ENCODE measurements at regions not wholly inside any gene's neighbourhood (a gene's known extent, or its start where the extent isn't known, plus 50 kb on each side); places are given as distances from the start of the nearest gene placed in this dataset.

GRCh38 chr13:106132216-106132615 lies 403.2 kb downstream of the EFNB2 start:
- H3K4me3 ChIP-seq (ENCODE audit: low read depth, low read length): no peak overlapping the region
- no peak for TF ChIP-seq CTCF (conservative IDR thresholded peaks at IDR 0.05; ENCODE audit: low read depth, low read length)
- no peak for DNase-seq (ENCODE audit: low read depth)

- no peak for DNase-seq (ENCODE audit: low read depth)
- no peak overlapping the region for H3K4me3 ChIP-seq (ENCODE audit: low read depth, low read length)
- no peak for TF ChIP-seq CTCF (conservative IDR thresholded peaks at IDR 0.05; ENCODE audit: low read depth, low read length)
Measured at GRCh38 chr13:106129993-106130392, 405.5 kb downstream of the EFNB2 start.

GRCh38 chr13:106129273-106129672 lies 406.2 kb downstream of the EFNB2 start:
- no peak overlapping the region for H3K4me3 ChIP-seq (ENCODE audit: low read depth, low read length)
- TF ChIP-seq CTCF (conservative IDR thresholded peaks at IDR 0.05; ENCODE audit: low read depth, low read length): no peak
- no peak for DNase-seq (ENCODE audit: low read depth)

GRCh38 chr13:106122234-106122633 lies 413.2 kb downstream of the EFNB2 start:
- no peak for TF ChIP-seq CTCF (conservative IDR thresholded peaks at IDR 0.05; ENCODE audit: low read depth, low read length)
- H3K4me3 ChIP-seq (ENCODE audit: low read depth, low read length): no peak overlapping the region
- DNase-seq (ENCODE audit: low read depth): no peak

- no peak for DNase-seq (ENCODE audit: low read depth)
- H3K4me3 ChIP-seq (ENCODE audit: low read depth, low read length): no peak overlapping the region
- TF ChIP-seq CTCF (conservative IDR thresholded peaks at IDR 0.05; ENCODE audit: low read depth, low read length): no peak
Measured at GRCh38 chr13:106121173-106121754, 414.2 kb downstream of the EFNB2 start.

GRCh38 chr13:106118996-106119395 lies 416.5 kb downstream of the EFNB2 start:
- no peak for TF ChIP-seq CTCF (conservative IDR thresholded peaks at IDR 0.05; ENCODE audit: low read depth, low read length)
- H3K4me3 ChIP-seq (ENCODE audit: low read depth, low read length): no peak overlapping the region
- no peak for DNase-seq (ENCODE audit: low read depth)

- DNase-seq (ENCODE audit: low read depth): no peak
- H3K4me3 ChIP-seq (ENCODE audit: low read depth, low read length): no peak overlapping the region
- no peak for TF ChIP-seq CTCF (conservative IDR thresholded peaks at IDR 0.05; ENCODE audit: low read depth, low read length)
Measured at GRCh38 chr13:106118050-106118449, 417.4 kb downstream of the EFNB2 start.
